PC-9 (cell line): ENCODE measurements at regions not wholly inside any gene's neighbourhood (a gene's known extent, or its start where the extent isn't known, plus 50 kb on each side); places are given as distances from the start of the nearest gene placed in this dataset.

ENCODE experiments used
- BruUV-seq: library from RNA; stranded (reverse); fragments of 400-500 nt; replicated peaks from 2 replicates; lab custom pipeline; 2021; lab: Mats Ljungman, UMichigan
- CTCF ChIA-PET: fragments of 300-600 bp; sonication (Branson Sonifier 250); formaldehyde crosslinking; loops from one replicate; lab custom pipeline; 2022; ENCODE audit warnings: antibody characterized with exemption; lab: Charles Lee
- POLR2A ChIA-PET: fragments of 300-600 bp; sonication (Branson Sonifier 250); formaldehyde crosslinking; loops from one replicate; lab custom pipeline; 2022; ENCODE audit warnings: antibody characterized with exemption; ENCODE audit not compliant: unreplicated experiment; lab: Charles Lee
- DNase-seq, 2 experiments: peaks; one replicate each; pipeline versions ENCODE4 v3.0.0 to v3.0.0-alpha.2; 2015 to 2022; ENCODE audit warnings: mixed read lengths in 1 of 2
- H2AFZ ChIP-seq: fragments of 200-600 bp; sonication (generic); 2 replicates; pipeline ENCODE4 v1.8.1; 2017; ENCODE audit warnings: antibody characterized with exemption
- H3F3A ChIP-seq: fragments of 200-600 bp; sonication (generic); 2 replicates; pipeline ENCODE4 v1.8.1; 2017; ENCODE audit warnings: antibody characterized with exemption, mild to moderate bottlenecking, low read depth; ENCODE audit not compliant: insufficient read depth
- H3K27ac ChIP-seq: fragments of 200-600 bp; sonication (generic); 2 replicates; pipeline ENCODE4 v1.6.1; 2016; ENCODE audit warnings: mixed run types
- H3K27me3 ChIP-seq: fragments of 200-600 bp; sonication (generic); 2 replicates; pipeline ENCODE4 v1.6.1; 2016; ENCODE audit warnings: low read depth, mixed run types; ENCODE audit not compliant: insufficient read depth
- H3K36me3 ChIP-seq: fragments of 200-600 bp; sonication (generic); 2 replicates; pipeline ENCODE4 v1.6.1; 2016; ENCODE audit warnings: low read depth, mixed run types
- H3K4me1 ChIP-seq: fragments of 200-600 bp; sonication (generic); replicated peaks from 2 replicates; pipeline ENCODE4 v1.6.1; 2016; ENCODE audit warnings: mixed run types; ENCODE audit not compliant: insufficient read depth
- H3K4me2 ChIP-seq: fragments of 200-600 bp; sonication (generic); 2 replicates; pipeline ENCODE4 v1.6.1; 2017; ENCODE audit warnings: mixed run types
- H3K4me3 ChIP-seq: fragments of 200-600 bp; sonication (generic); 2 replicates; pipeline ENCODE4 v1.6.1; 2016; ENCODE audit warnings: mixed run types
- H3K79me2 ChIP-seq: fragments of 200-600 bp; sonication (generic); 2 replicates; pipeline ENCODE4 v1.6.1; 2017; ENCODE audit warnings: low read depth, mixed run types
- H3K9me2 ChIP-seq: fragments of 200-600 bp; sonication (generic); 2 replicates; pipeline ENCODE4 v1.8.1; 2017; ENCODE audit warnings: mild to moderate bottlenecking; ENCODE audit not compliant: insufficient read depth
- H3K9me3 ChIP-seq: fragments of 200-600 bp; sonication (generic); 2 replicates; pipeline ENCODE4 v1.8.1; 2016; ENCODE audit warnings: low read depth; ENCODE audit not compliant: insufficient read depth
- H4K20me1 ChIP-seq: fragments of 200-600 bp; sonication (generic); 2 replicates; pipeline ENCODE4 v1.8.1; 2017; ENCODE audit not compliant: insufficient read depth
- CTCF ChIP-seq: fragments of 200-600 bp; sonication (generic); conservative IDR thresholded peaks from 2 replicates; pipeline ENCODE4 v1.6.1; 2017; ENCODE audit warnings: mixed run types, antibody characterized with exemption, mild to moderate bottlenecking, moderate library complexity
- EZH2 ChIP-seq: fragments of 200-600 bp; sonication (generic); IDR thresholded peaks from 2 replicates; pipeline ENCODE4 v1.8.0; 2017; ENCODE audit warnings: antibody characterized with exemption, low read depth
- intact Hi-C: fragments of 100-400 bp; cut with micrococcal nuclease; formaldehyde crosslinking; loops from one replicate; pipeline ENCODE4 v1.10.0; 2022; ENCODE audit not compliant: unreplicated experiment

- no peak overlapping the region for H3K4me3 ChIP-seq
- H3K9me3 ChIP-seq, result no peaks in the 10 kb centered on the region
- H3K4me2 ChIP-seq, result no peak overlapping the region
- H3K4me1 ChIP-seq, result peaks cover 32% of the 10 kb centered on the region
- CTCF ChIA-PET, result no interaction called here
- H3K79me2 ChIP-seq, result no peaks in the 10 kb centered on the region
- no peak for TF ChIP-seq CTCF
- TF ChIP-seq EZH2, result no peak
- H3F3A ChIP-seq, result peaks cover 9% of the 10 kb centered on the region; the same call in 1 of the 2 replicates
- H2AFZ ChIP-seq, result no peak overlapping the region
- intact Hi-C loops, result loop anchor here (10.0 kb wide), 1 partner anchor 415 kb away; the partner anchor contains the start of gene LMNB1
- H3K36me3 ChIP-seq, result no peaks in the 10 kb centered on the region
- no peaks in the 10 kb centered on the region for H4K20me1 ChIP-seq
- DNase-seq, result no peak
- POLR2A ChIA-PET, result no interaction called here
- no TSS peak for BruUV-seq
- H3K27me3 ChIP-seq, result no peaks in the 10 kb centered on the region
- H3K9me2 ChIP-seq, result no peaks in the 10 kb centered on the region
- no peak overlapping the region for H3K27ac ChIP-seq
Measured at GRCh38 chr5:126359884-126360283, 63.3 kb upstream of the GRAMD2B start.

- Histone ChIP-seq H3K79me2 (no peaks in the 10 kb centered on the region), H3K4me1 (peaks cover 32% of the 10 kb centered on the region), H3K27ac (no peak overlapping the region), H3K4me3 (no peak overlapping the region), H2AFZ (no peak overlapping the region), H3F3A (0 out of 2 replicates have a peak, but pooled peaks cover 3% of the 10 kb centered on the region), H3K4me2 (no peak overlapping the region), H3K36me3 (no peaks in the 10 kb centered on the region), H3K9me2 (no peaks in the 10 kb centered on the region), H3K9me3 (no peaks in the 10 kb centered on the region), H3K27me3 (no peaks in the 10 kb centered on the region), H4K20me1 (no peaks in the 10 kb centered on the region)
- BruUV-seq, result no TSS peak
- no peak for TF ChIP-seq EZH2
- TF ChIP-seq CTCF, result no peak
- ChIA-PET POLR2A (no interaction called here), CTCF (no interaction called here)
- DNase-seq, result no peak
- intact Hi-C loops, result no loop called here
Measured at GRCh38 chr5:126360467-126360866, 62.7 kb upstream of the GRAMD2B start.

- Histone ChIP-seq H3K4me3 (no peak overlapping the region), H3K27me3 (no peaks in the 10 kb centered on the region), H3K4me1 (peaks cover 51% of the 10 kb centered on the region), H3K27ac (no peak overlapping the region), H3K9me3 (no peaks in the 10 kb centered on the region), H3F3A (peaks cover 11% of the 10 kb centered on the region; the same call in 1 of the 2 replicates), H4K20me1 (no peaks in the 10 kb centered on the region), H3K9me2 (no peaks in the 10 kb centered on the region), H2AFZ (no peak overlapping the region), H3K79me2 (no peaks in the 10 kb centered on the region), H3K4me2 (no peak overlapping the region), H3K36me3 (no peaks in the 10 kb centered on the region)
- ChIA-PET CTCF (no interaction called here), POLR2A (no interaction called here)
- no peak for TF ChIP-seq EZH2
- TF ChIP-seq CTCF, result no peak
- intact Hi-C loops, result no loop called here
- BruUV-seq, result no TSS peak
- no peak for DNase-seq
Measured at GRCh38 chr5:126363658-126364057, 59.6 kb upstream of the GRAMD2B start.
